ENCODE measurements at regions not wholly inside any gene's neighbourhood (a gene's known extent, or its start where the extent isn't known, plus 50 kb on each side); places are given as distances from the start of the nearest gene placed in this dataset.

DNA sequence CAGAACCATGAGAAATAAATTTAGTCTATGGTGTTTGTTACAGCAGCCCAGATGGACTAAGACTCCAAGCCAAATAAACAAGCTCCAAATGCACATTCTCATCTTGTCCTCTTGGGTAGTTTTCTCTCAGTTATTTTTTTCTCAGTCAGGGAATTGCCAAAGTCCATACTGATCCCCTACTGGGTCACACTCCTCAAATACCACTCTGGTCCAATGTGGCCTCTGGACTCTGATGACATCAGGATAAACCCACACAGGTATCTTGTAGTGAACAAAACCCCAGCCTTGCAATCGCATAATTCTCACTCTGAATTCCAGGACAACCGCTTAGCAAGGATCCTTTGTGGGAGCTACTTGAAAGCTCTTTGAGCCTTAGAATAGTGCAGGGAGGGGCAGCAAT is 248.4 kb upstream of the JUN start:
- DNase-seq: no peak
- peaks cover 4% of the 10 kb centered on the region for H3K27me3 ChIP-seq (ENCODE audit: control insufficient read depth, insufficient read depth, low read length, poor library complexity, severe bottlenecking)
- WGBS, 2 experiments (ENCODE audit: insufficient coverage in 1 of 2, insufficient read length in 1 of 2): 94 to 100% methylated on average over 2 of the region's 2 CpGs
- Mint-ChIP-seq H3K4me1 (peaks cover 7% of the 10 kb centered on the region), H3K9me3 (no peaks in the 10 kb centered on the region), H3K27me3 (ENCODE audit: insufficient read depth) (peaks cover 2% of the 10 kb centered on the region), H3K27ac (no peak overlapping the region), H3K36me3 (ENCODE audit: low read depth) (no peaks in the 10 kb centered on the region), H3K4me3 (no peak overlapping the region)
- no peak overlapping the region for H3K4me3 ChIP-seq (ENCODE audit: low read length)
- no peaks in the 10 kb centered on the region for H3K36me3 ChIP-seq (ENCODE audit: control insufficient read depth, insufficient read depth, low read length)
- H3K9me3 ChIP-seq (ENCODE audit: control insufficient read depth, low read length): no peaks in the 10 kb centered on the region
- TF ChIP-seq, protein P1, sequence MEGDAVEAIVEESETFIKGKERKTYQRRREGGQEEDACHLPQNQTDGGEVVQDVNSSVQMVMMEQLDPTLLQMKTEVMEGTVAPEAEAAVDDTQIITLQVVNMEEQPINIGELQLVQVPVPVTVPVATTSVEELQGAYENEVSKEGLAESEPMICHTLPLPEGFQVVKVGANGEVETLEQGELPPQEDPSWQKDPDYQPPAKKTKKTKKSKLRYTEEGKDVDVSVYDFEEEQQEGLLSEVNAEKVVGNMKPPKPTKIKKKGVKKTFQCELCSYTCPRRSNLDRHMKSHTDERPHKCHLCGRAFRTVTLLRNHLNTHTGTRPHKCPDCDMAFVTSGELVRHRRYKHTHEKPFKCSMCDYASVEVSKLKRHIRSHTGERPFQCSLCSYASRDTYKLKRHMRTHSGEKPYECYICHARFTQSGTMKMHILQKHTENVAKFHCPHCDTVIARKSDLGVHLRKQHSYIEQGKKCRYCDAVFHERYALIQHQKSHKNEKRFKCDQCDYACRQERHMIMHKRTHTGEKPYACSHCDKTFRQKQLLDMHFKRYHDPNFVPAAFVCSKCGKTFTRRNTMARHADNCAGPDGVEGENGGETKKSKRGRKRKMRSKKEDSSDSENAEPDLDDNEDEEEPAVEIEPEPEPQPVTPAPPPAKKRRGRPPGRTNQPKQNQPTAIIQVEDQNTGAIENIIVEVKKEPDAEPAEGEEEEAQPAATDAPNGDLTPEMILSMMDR (conservative IDR thresholded peaks at IDR 0.05): no peak
- no peak overlapping the region for H3K27ac ChIP-seq (ENCODE audit: low read depth, low read length)
- no peak overlapping the region for H3K9ac ChIP-seq (ENCODE audit: extremely low read depth, low read length, poor library complexity, severe bottlenecking)
- no peaks in the 10 kb centered on the region for H3K4me1 ChIP-seq (ENCODE audit: control insufficient read depth, insufficient read depth, low read length)

DNA sequence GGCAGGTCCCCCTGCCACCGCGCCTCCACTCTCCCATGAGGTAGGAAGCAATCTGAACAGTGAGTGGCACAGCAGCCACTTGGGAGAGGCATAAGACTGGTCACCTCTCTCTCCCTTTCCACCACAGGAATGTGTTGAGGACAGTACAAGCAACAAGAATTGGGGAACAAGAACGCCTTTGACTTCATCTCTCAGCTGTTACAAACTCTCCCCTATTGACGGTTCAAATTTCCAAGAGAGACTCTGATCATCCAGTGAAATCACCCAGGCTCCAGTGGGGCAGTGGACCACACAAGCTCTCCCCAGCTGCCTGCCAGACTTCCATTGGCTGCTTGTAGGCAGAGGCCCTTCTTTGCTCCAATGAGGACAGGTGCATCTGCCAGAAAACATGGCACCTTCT is 249.9 kb upstream of the JUN start:
- Mint-ChIP-seq H3K27ac (no peak overlapping the region), H3K9me3 (no peaks in the 10 kb centered on the region), H3K27me3 (ENCODE audit: insufficient read depth) (peaks cover 2% of the 10 kb centered on the region), H3K4me1 (peaks cover 7% of the 10 kb centered on the region), H3K36me3 (ENCODE audit: low read depth) (no peaks in the 10 kb centered on the region), H3K4me3 (no peak overlapping the region)
- no peak overlapping the region for H3K27ac ChIP-seq (ENCODE audit: low read depth, low read length)
- peaks cover 4% of the 10 kb centered on the region for H3K27me3 ChIP-seq (ENCODE audit: control insufficient read depth, insufficient read depth, low read length, poor library complexity, severe bottlenecking)
- no peak overlapping the region for H3K4me3 ChIP-seq (ENCODE audit: low read length)
- no peaks in the 10 kb centered on the region for H3K4me1 ChIP-seq (ENCODE audit: control insufficient read depth, insufficient read depth, low read length)
- no peaks in the 10 kb centered on the region for H3K9me3 ChIP-seq (ENCODE audit: control insufficient read depth, low read length)
- no peaks in the 10 kb centered on the region for H3K36me3 ChIP-seq (ENCODE audit: control insufficient read depth, insufficient read depth, low read length)
- DNase-seq: no peak
- 92 to 97% methylated on average over 3 to 4 of the region's 4 CpGs for WGBS, 2 experiments (ENCODE audit: insufficient coverage in 1 of 2, insufficient read length in 1 of 2)
- TF ChIP-seq, protein P1 (conservative IDR thresholded peaks at IDR 0.05): no peak
- H3K9ac ChIP-seq (ENCODE audit: extremely low read depth, low read length, poor library complexity, severe bottlenecking): no peak overlapping the region

DNA sequence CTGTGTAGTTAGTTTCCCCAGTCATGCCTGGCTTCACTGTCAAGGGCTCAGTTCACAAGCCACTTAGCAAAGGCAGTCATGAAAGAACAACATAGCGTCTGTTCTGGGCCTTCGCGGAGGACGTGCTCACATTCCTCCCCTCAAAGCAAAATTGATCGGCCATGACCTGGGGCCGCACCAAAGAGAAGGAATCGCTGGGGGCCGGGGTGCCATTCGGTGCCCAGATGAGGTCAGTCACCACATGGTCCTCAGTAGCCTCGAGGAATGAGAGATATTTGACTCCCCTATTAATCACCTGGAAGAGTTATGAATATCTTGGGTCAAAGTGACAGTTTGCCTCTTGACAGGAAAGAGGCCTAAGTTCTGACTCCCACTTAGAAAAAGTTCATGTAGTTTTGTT is 251.1 kb upstream of the JUN start:
- H3K36me3 ChIP-seq (ENCODE audit: control insufficient read depth, insufficient read depth, low read length): no peaks in the 10 kb centered on the region
- H3K9me3 ChIP-seq (ENCODE audit: control insufficient read depth, low read length): no peaks in the 10 kb centered on the region
- no peaks in the 10 kb centered on the region for H3K9me3 Mint-ChIP-seq
- no peaks in the 10 kb centered on the region for H3K4me1 ChIP-seq (ENCODE audit: control insufficient read depth, insufficient read depth, low read length)
- H3K36me3 Mint-ChIP-seq (ENCODE audit: low read depth): no peaks in the 10 kb centered on the region
- no peak for DNase-seq
- peaks cover 4% of the 10 kb centered on the region for H3K27me3 ChIP-seq (ENCODE audit: control insufficient read depth, insufficient read depth, low read length, poor library complexity, severe bottlenecking)
- H3K4me1 Mint-ChIP-seq: peaks cover 7% of the 10 kb centered on the region
- H3K27ac Mint-ChIP-seq: no peak overlapping the region
- H3K9ac ChIP-seq (ENCODE audit: extremely low read depth, low read length, poor library complexity, severe bottlenecking): no peak overlapping the region
- H3K27me3 Mint-ChIP-seq (ENCODE audit: insufficient read depth): peaks cover 2% of the 10 kb centered on the region
- TF ChIP-seq, protein P1 (conservative IDR thresholded peaks at IDR 0.05): no peak
- no peak overlapping the region for H3K27ac ChIP-seq (ENCODE audit: low read depth, low read length)
- 84% methylated on average over 10 of the region's 10 CpGs; no CpG with 5 or more reads in 1 of the 2 experiments for WGBS, 2 experiments (ENCODE audit: insufficient coverage in 1 of 2, insufficient read length in 1 of 2)
- H3K4me3 Mint-ChIP-seq: no peak overlapping the region
- H3K4me3 ChIP-seq (ENCODE audit: low read length): no peak overlapping the region

All from endodermal cell (in vitro differentiated cells).